Right lobe of liver (tissue), 6 donors: ENCODE measurements at regions not wholly inside any gene's neighbourhood (a gene's known extent, or its start where the extent isn't known, plus 50 kb on each side); places are given as distances from the start of the nearest gene placed in this dataset.
A peak's percentile ranks its signal among the peaks of the same experiment; 100 is the strongest.

Source experiments
- ATAC-seq, 4 donors: fragments of 200-7000 bp; cut with Tn5 transposase; one replicate each; pipeline ENCODE4 v1.9.1; 2020; ENCODE audit warnings: mild to moderate bottlenecking in 4 of 4, moderate library complexity in 4 of 4
- DNase-seq, 3 donors: peaks; one replicate each; pipeline ENCODE4 v3.0.0-alpha.2; 2020
- H3K27ac ChIP-seq, 3 donors: fragments of 200-600 bp; one replicate each; pipeline ENCODE4 v1.8.0; 2022
- H3K27me3 ChIP-seq, 2 donors: fragments of 200-600 bp; one replicate each; pipeline ENCODE4 v1.8.0; 2022
- H3K36me3 ChIP-seq, 4 donors: fragments of 200-600 bp; sonication (generic) in 1 of 4; one replicate each; pipeline versions ENCODE4 v1.5.1 to v1.8.0; 2017 to 2022; ENCODE audit warnings: control low read depth in 1 of 4
- H3K4me1 ChIP-seq, 4 donors: fragments of 200-600 bp; sonication (generic) in 1 of 4; one replicate each; pipeline versions ENCODE4 v1.5.1 to v1.8.0; 2017 to 2022; ENCODE audit warnings: control low read depth in 1 of 4
- H3K4me3 ChIP-seq, 3 donors: fragments of 200-600 bp; one replicate each; pipeline ENCODE4 v1.8.0; 2022
- H3K9me3 ChIP-seq, 4 donors: fragments of 200-600 bp; sonication (generic) in 1 of 4; one replicate each; pipeline versions ENCODE4 v1.5.1 to v1.8.0; 2017 to 2022; ENCODE audit warnings: control low read depth in 1 of 4
- CTCF ChIP-seq, 4 donors: fragments of 200-600 bp in 3 of 4; fragments of 450-650 bp in 1 of 4; IDR thresholded peaks; one replicate each; pipeline versions ENCODE4 v1.5.1 to v1.8.0; 2016 to 2022; ENCODE audit warnings: antibody characterized with exemption in 4 of 4, mild to moderate bottlenecking in 2 of 4
- POLR2A ChIP-seq: fragments of 450-650 bp; IDR thresholded peaks from one replicate; pipeline ENCODE4 v1.6.1; 2017; ENCODE audit warnings: antibody characterized with exemption, mild to moderate bottlenecking
- WGBS: methylation state at CpG from one replicate; pipeline ENCODE4 v1.1.6; 2018; ENCODE audit warnings: low coverage, low lambda C conversion rate; ENCODE audit not compliant: insufficient coverage; ENCODE audit errors: missing lambda C conversion rate; 5-methylcytosine and 5-hydroxymethylcytosine counted together
- intact Hi-C, 2 donors: fragments of 100-400 bp; cut with DNase I; formaldehyde crosslinking; loops; one replicate each; pipeline versions ENCODE4 v1.11.2 to v1.14.1; 2022
- donor health status: DM: no; HTN: yes; CAD: no.
- donor health status: DM: no; HTN: no; CAD: no.
- donor health status: DM: no; HTN: no; CAD: no.
- donor health status: DM: no; HTN: yes; CAD: no.
- donor health status: DM: no; HTN: yes; CAD: no.

- Histone ChIP-seq H3K9me3 (no peaks in the 10 kb centered on the region), H3K27me3 (no peaks in the 10 kb centered on the region), H3K36me3 (no peaks in the 10 kb centered on the region), H3K27ac (no peak overlapping the region), H3K4me1 (peaks cover 0 to 7% (median 0%) of the 10 kb centered on the region in 4 donors), H3K4me3 (no peak overlapping the region)
- no peak for TF ChIP-seq CTCF (IDR thresholded peaks at IDR 0.05)
- TF ChIP-seq POLR2A: no peak
- peak; percentile 29 to 81 (median 62) for DNase-seq
- WGBS: 7% methylated on average over 1 of the region's 1 CpG
- intact Hi-C loops: no loop called here
- peak; percentile 92 to 100 (median 99) for ATAC-seq
Observed at GRCh38 chr1:72366466-72366865, 84.1 kb upstream of the NEGR1 start.

- DNase-seq: no peak
- Histone ChIP-seq H3K4me3 (no peak overlapping the region), H3K27me3 (no peaks in the 10 kb centered on the region), H3K9me3 (no peaks in the 10 kb centered on the region), H3K27ac (no peak overlapping the region), H3K4me1 (peaks cover 0 to 7% (median 0%) of the 10 kb centered on the region in 4 donors), H3K36me3 (no peaks in the 10 kb centered on the region)
- TF ChIP-seq CTCF (IDR thresholded peaks at IDR 0.05): no peak
- no peak for TF ChIP-seq POLR2A
- intact Hi-C loops: no loop called here
- no peak for ATAC-seq
- WGBS: 84% methylated on average over 3 of the region's 3 CpGs
Observed at GRCh38 chr1:72365693-72366092, 83.4 kb upstream of the NEGR1 start.

GRCh38 chr1:72362538-72362937 lies 80.2 kb upstream of the NEGR1 start:
- DNase-seq (no peak), ATAC-seq (no peak)
- peaks cover 0 to 7% (median 0%) of the 10 kb centered on the region in 4 donors for H3K4me1 ChIP-seq
- no peak overlapping the region for H3K4me3 ChIP-seq
- intact Hi-C loops: no loop called here
- H3K36me3 ChIP-seq: no peaks in the 10 kb centered on the region
- 74% methylated on average over 1 of the region's 1 CpG for WGBS
- TF ChIP-seq POLR2A: no peak
- no peak for TF ChIP-seq CTCF (IDR thresholded peaks at IDR 0.05)
- no peaks in the 10 kb centered on the region for H3K9me3 ChIP-seq
- no peak overlapping the region for H3K27ac ChIP-seq
- no peaks in the 10 kb centered on the region for H3K27me3 ChIP-seq

- TF ChIP-seq CTCF (IDR thresholded peaks at IDR 0.05): no peak
- no peak for TF ChIP-seq POLR2A
Observed at GRCh38 chr1:72357411-72357810, 75.1 kb upstream of the NEGR1 start.

GRCh38 chr1:72355899-72356298 lies 73.6 kb upstream of the NEGR1 start:
- Histone ChIP-seq H3K4me1 (no peaks in the 10 kb centered on the region), H3K27me3 (no peaks in the 10 kb centered on the region), H3K9me3 (no peaks in the 10 kb centered on the region), H3K36me3 (no peaks in the 10 kb centered on the region), H3K4me3 (no peak overlapping the region), H3K27ac (no peak overlapping the region)
- TF ChIP-seq CTCF (IDR thresholded peaks at IDR 0.05) (no peak), POLR2A (no peak)
- no peak for DNase-seq
- WGBS: 69% methylated on average over 3 of the region's 3 CpGs
- intact Hi-C loops: no loop called here
- ATAC-seq: no peak

More at GRCh38 chr1:72357411-72357810, 75.1 kb upstream of the NEGR1 start:
- DNase-seq (no peak), ATAC-seq (peak in 2 of 4 donors; percentile 39 to 46)
- H3K9me3 ChIP-seq: no peaks in the 10 kb centered on the region
- intact Hi-C loops: no loop called here
- no peak overlapping the region for H3K27ac ChIP-seq
- H3K36me3 ChIP-seq: no peaks in the 10 kb centered on the region
- no peaks in the 10 kb centered on the region for H3K4me1 ChIP-seq
- 43% methylated on average over 1 of the region's 1 CpG for WGBS
- no peaks in the 10 kb centered on the region for H3K27me3 ChIP-seq
- no peak overlapping the region for H3K4me3 ChIP-seq
